Thyroid gland (tissue), 4 donors: ENCODE measurements at regions not wholly inside any gene's neighbourhood (a gene's known extent, or its start where the extent isn't known, plus 50 kb on each side); places are given as distances from the start of the nearest gene placed in this dataset.

Experiments
- CTCF ChIP-seq, 6 experiments: fragments of 200-600 bp in 3 of 6; fragments of 450-650 bp in 3 of 6; sonication (generic) in 3 of 6; IDR thresholded peaks; one replicate each; pipeline ENCODE4 v1.5.1; 2016 to 2019; ENCODE audit warnings: antibody characterized with exemption in 6 of 6, mild to moderate bottlenecking in 2 of 6, inconsistent platforms in 1 of 6, moderate library complexity in 1 of 6
- POLR2A ChIP-seq, 2 donors: fragments of 450-650 bp; IDR thresholded peaks; one replicate each; pipeline ENCODE4 v1.6.1; 2017; ENCODE audit warnings: antibody characterized with exemption in 2 of 2, mild to moderate bottlenecking in 2 of 2, moderate library complexity in 1 of 2

DNA sequence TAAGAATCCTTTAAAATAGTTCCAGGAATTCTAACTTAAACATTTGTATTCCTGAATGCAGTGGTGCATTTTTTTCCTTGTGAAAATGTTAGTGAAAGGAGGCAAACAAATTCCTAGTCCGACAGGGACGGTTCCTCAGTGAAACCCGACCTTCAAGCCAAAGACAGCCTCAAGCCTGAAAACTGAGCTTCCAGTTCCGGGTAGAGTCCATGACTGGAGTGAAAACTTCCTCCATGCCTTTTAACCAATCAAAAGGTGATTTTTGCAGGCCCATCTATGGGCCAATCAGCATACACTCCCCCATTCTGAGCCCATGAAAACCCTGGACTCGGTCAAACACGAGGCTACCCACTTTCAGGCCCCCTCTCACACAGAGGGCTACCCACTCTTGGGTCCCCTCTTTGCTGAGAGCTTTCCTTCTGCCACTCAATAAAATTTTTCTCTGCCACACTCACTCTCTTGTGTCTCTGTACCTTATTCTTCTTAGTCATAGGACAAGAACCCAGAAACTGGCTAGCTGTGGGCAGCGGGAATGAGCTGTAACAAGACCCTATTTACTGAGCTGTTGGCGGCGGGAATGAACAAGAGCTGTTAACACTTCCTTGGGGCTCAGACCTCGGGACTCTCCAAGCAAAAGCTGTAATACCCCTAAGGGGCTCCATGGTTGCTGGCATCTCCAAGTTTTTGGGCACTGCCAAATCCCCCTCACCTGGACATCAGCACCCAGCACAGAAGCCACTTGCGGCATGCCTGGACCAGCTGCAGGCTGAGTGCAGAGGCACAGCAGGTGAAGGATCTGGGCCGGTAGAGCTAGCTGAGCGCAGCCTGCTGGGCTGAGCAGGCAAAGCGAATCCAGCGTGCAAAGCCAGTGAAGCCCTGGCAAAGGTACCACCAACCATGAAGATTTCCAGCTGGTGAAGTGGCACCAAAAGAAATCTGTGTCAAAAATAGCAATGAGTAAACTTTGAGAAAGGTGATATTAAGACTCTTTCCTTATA is 598.8 kb downstream of the MCTP2 start:
- TF ChIP-seq CTCF (IDR thresholded peaks at IDR 0.05) (no peak), POLR2A (IDR thresholded peaks at IDR 0.05) (no peak)
